A549 (cell line): ENCODE measurements at regions not wholly inside any gene's neighbourhood (a gene's known extent, or its start where the extent isn't known, plus 50 kb on each side); places are given as distances from the start of the nearest gene placed in this dataset.

Source experiments
- ATAC-seq, 2 experiments: fragments of 200-7000 bp in 1 of 2; fragments of >200 bp in 1 of 2; cut with Nextera tagmentation in 1 of 2; cut with Tn5 transposase in 1 of 2; 3 replicates each; pipeline versions ENCODE4 v1.8.0 to v1.9.1; 2018 to 2020; ENCODE audit warnings: mild to moderate bottlenecking in 1 of 2, moderate library complexity in 1 of 2
- CTCF ChIA-PET: fragments of 300-600 bp; sonication (Branson Sonifier 250); formaldehyde crosslinking; extraction: SDS; loops from one replicate; lab custom pipeline; 2021; ENCODE audit warnings: antibody characterized with exemption, inconsistent platforms; lab: Yijun Ruan, JAX
- POLR2A ChIA-PET: fragments of 350-600 bp; formaldehyde crosslinking; extraction: SDS; loops from one replicate; lab custom pipeline; 2021; ENCODE audit warnings: antibody characterized with exemption, inconsistent platforms; lab: Yijun Ruan, JAX
- DNase-seq, 2 experiments: peaks; one replicate each; pipeline versions ENCODE4 v3.0.0 to v3.0.0-alpha.2; 2011 to 2016; ENCODE audit warnings: low read depth in 1 of 2, low spot score in 1 of 2
- FAIRE-seq: peaks from 2 replicates; lab custom pipeline; 2011; peaks lifted over from hg19 to GRCh38; lab: Jason Lieb, UNC
- H3K27ac ChIP-seq, 2 experiments: fragments of >200 bp; sonication (Bioruptor Twin); formaldehyde crosslinking; 3 replicates each; pipeline ENCODE4 v1.5.1; 2016 to 2017
- H3K4me1 ChIP-seq: fragments of >200 bp; sonication (Bioruptor Twin); formaldehyde crosslinking; 3 replicates; pipeline ENCODE4 v1.6.1; 2016
- H3K4me2 ChIP-seq: fragments of >200 bp; sonication (Bioruptor Twin); formaldehyde crosslinking; 3 replicates; pipeline ENCODE4 v1.6.1; 2016
- H3K4me3 ChIP-seq: fragments of >200 bp; sonication (Bioruptor Twin); formaldehyde crosslinking; 3 replicates; pipeline ENCODE4 v1.5.1; 2016
- H3K9me3 ChIP-seq: fragments of >200 bp; sonication (Bioruptor Twin); formaldehyde crosslinking; 3 replicates; pipeline ENCODE4 v1.6.1; 2016
- BHLHE40 ChIP-seq: IDR thresholded peaks from 2 replicates; pipeline ENCODE4 v1.6.1; 2012; ENCODE audit warnings: low read depth, low read length, inconsistent platforms
- CBX2 ChIP-seq: fragments of 200-600 bp; sonication (generic); IDR thresholded peaks from 2 replicates; pipeline ENCODE4 v1.6.1; 2016; ENCODE audit warnings: low read depth, mild to moderate bottlenecking, borderline replicate concordance
- CBX8 ChIP-seq: fragments of 200-600 bp; sonication (generic); IDR thresholded peaks from 2 replicates; pipeline ENCODE4 v1.6.1; 2016
- CHD4 ChIP-seq: fragments of 200-600 bp; sonication (generic); IDR thresholded peaks from 2 replicates; pipeline ENCODE4 v1.6.1; 2016; ENCODE audit warnings: antibody characterized with exemption, mild to moderate bottlenecking, borderline replicate concordance
- EHMT2 ChIP-seq: fragments of 200-600 bp; sonication (generic); IDR thresholded peaks from 2 replicates; pipeline ENCODE4 v1.6.1; 2016; ENCODE audit warnings: antibody characterized with exemption, low read depth, mild to moderate bottlenecking, moderate library complexity
- FOSB ChIP-seq: fragments of 250-450 bp; sonication (Bioruptor Pico); IDR thresholded peaks from 2 replicates; pipeline ENCODE4 v1.5.0; 2020; ENCODE audit warnings: mild to moderate bottlenecking, moderate library complexity
- HDAC2 ChIP-seq: fragments of 200-600 bp; sonication (generic); IDR thresholded peaks from 2 replicates; pipeline ENCODE4 v1.6.1; 2016
- HEYL ChIP-seq: fragments of 250-450 bp; sonication (Bioruptor Pico); IDR thresholded peaks from 2 replicates; pipeline ENCODE4 v1.8.0; 2021; ENCODE audit warnings: mild to moderate bottlenecking, moderate library complexity
- HOXA7 ChIP-seq: fragments of 250-450 bp; sonication (Bioruptor Pico); IDR thresholded peaks from 2 replicates; pipeline ENCODE4 v1.5.0; 2020; ENCODE audit warnings: mild to moderate bottlenecking, moderate library complexity
- JUN ChIP-seq, 2 experiments: fragments of >200 bp; sonication (Bioruptor Twin); formaldehyde crosslinking; IDR thresholded peaks; 2 replicates in 1 of 2; 3 replicates in 1 of 2; pipeline ENCODE4 v1.6.1; 2016 to 2017
- JUNB ChIP-seq: fragments of >200 bp; sonication (Bioruptor Twin); formaldehyde crosslinking; IDR thresholded peaks from 2 replicates; pipeline ENCODE4 v1.6.1; 2016
- KDM1A ChIP-seq: fragments of 200-600 bp; sonication (generic); IDR thresholded peaks from 2 replicates; pipeline ENCODE4 v1.6.1; 2016; ENCODE audit warnings: low read depth, mild to moderate bottlenecking
- KDM5A ChIP-seq: fragments of 200-600 bp; sonication (generic); IDR thresholded peaks from 2 replicates; pipeline ENCODE4 v1.6.1; 2016; ENCODE audit warnings: antibody characterized with exemption, mild to moderate bottlenecking
- MYC ChIP-seq: IDR thresholded peaks from 2 replicates; pipeline ENCODE4 v1.6.1; 2012; ENCODE audit warnings: mild to moderate bottlenecking, inconsistent platforms, low read length, improper control_type of control experiment, borderline replicate concordance
- NPAS2 ChIP-seq: fragments of 250-450 bp; sonication (Bioruptor Pico); IDR thresholded peaks from 2 replicates; pipeline ENCODE4 v1.8.0; 2022; ENCODE audit warnings: mild to moderate bottlenecking, moderate library complexity, borderline replicate concordance
- PHF8 ChIP-seq: fragments of 200-600 bp; sonication (generic); IDR thresholded peaks from 2 replicates; pipeline ENCODE4 v1.6.1; 2016; ENCODE audit warnings: low read depth, mild to moderate bottlenecking, antibody characterized with exemption, moderate library complexity, borderline replicate concordance
- RCOR1 ChIP-seq: fragments of 150-350 bp; IDR thresholded peaks from 2 replicates; pipeline ENCODE4 v1.6.1; 2014; ENCODE audit warnings: antibody characterized with exemption, low read length, low read depth
- RFX5 ChIP-seq: fragments of 450-650 bp; IDR thresholded peaks from 2 replicates; pipeline ENCODE4 v1.7.1; 2014; ENCODE audit warnings: antibody characterized with exemption, mild to moderate bottlenecking, moderate library complexity
- TP53 ChIP-seq: fragments of 250-450 bp; sonication (Bioruptor Pico); IDR thresholded peaks from 2 replicates; pipeline ENCODE4 v1.5.0; 2021; ENCODE audit warnings: mild to moderate bottlenecking, moderate library complexity
- ZC3H11A ChIP-seq: fragments of 450-650 bp; IDR thresholded peaks from 2 replicates; pipeline ENCODE4 v1.6.1; 2014; ENCODE audit warnings: antibody characterized with exemption, mild to moderate bottlenecking
- ZNF302 ChIP-seq: fragments of 250-450 bp; sonication (Bioruptor Pico); IDR thresholded peaks from 2 replicates; pipeline ENCODE4 v1.9.0; 2021; ENCODE audit warnings: inconsistent platforms, mild to moderate bottlenecking, moderate library complexity
- WGBS: methylation state at CpG from one replicate; pipeline ENCODE4 v1.1.6; 2017; ENCODE audit errors: missing lambda C conversion rate; 5-methylcytosine and 5-hydroxymethylcytosine counted together
- TF ChIP-seq, protein P1 (sequence below): IDR thresholded peaks from 2 replicates; pipeline ENCODE4 v1.6.1; 2012
- TF ChIP-seq, protein P2 (sequence below): fragments of 250-450 bp; sonication (Bioruptor Pico); IDR thresholded peaks from 2 replicates; pipeline ENCODE4 v1.5.0; 2021; ENCODE audit warnings: mild to moderate bottlenecking, moderate library complexity, borderline replicate concordance
- TF ChIP-seq, protein P3 (sequence below): fragments of >200 bp; sonication (Bioruptor Twin); formaldehyde crosslinking; IDR thresholded peaks from 3 replicates; pipeline ENCODE4 v1.5.1; 2016
- TF ChIP-seq, protein P4 (sequence below): fragments of >200 bp; sonication (Bioruptor Twin); formaldehyde crosslinking; IDR thresholded peaks from 2 replicates; pipeline ENCODE4 v1.6.1; 2016
- TF ChIP-seq, protein P5 (sequence below): IDR thresholded peaks from 2 replicates; pipeline ENCODE4 v1.6.1; 2012
- TF ChIP-seq, protein P6 (sequence below): IDR thresholded peaks from 2 replicates; pipeline ENCODE4 v1.6.1; 2012; ENCODE audit warnings: low read depth, borderline replicate concordance

DNA sequence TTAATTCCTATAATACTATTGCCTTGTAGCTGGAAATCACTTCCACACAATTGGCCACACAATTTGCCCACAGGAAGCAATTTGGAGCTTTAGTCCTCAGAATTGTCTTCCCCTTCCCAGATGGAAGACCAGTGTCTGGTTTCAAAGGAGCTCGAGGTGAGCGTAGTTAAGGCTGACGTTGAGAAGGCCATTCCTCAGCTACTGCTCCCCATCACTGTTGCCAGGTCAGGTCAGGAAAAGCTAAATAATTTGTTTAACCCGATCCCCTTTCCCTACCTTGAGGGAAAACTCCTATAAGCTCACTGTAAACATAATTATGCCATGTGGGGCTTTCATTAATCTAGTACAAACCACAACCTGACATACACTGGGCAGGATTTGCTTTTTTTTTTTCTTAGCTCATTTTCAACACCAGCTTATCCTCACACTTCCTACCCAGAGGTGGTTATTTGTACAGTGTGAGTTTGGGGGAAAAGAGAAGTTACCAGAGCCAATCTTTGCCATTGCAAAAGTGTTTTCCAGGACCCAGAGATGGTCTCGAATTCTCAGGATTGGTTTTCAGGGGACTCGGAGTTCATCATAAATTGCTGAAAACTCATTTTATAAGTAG, 242.7 kb downstream of the CLIC5 start:
- FAIRE-seq (no peak), DNase-seq (no peak), ATAC-seq (no peak)
- Histone ChIP-seq H3K4me3 (no peak overlapping the region), H3K4me2 (no peak overlapping the region), H3K4me1 (no peaks in the 10 kb centered on the region), H3K9me3 (no peaks in the 10 kb centered on the region), H3K27ac (no peak overlapping the region)
- ChIA-PET POLR2A (no interaction called here), CTCF (no interaction called here)
- TF ChIP-seq NPAS2 (CRISPR knock-in tag), result no peak
- TF ChIP-seq, protein P1, sequence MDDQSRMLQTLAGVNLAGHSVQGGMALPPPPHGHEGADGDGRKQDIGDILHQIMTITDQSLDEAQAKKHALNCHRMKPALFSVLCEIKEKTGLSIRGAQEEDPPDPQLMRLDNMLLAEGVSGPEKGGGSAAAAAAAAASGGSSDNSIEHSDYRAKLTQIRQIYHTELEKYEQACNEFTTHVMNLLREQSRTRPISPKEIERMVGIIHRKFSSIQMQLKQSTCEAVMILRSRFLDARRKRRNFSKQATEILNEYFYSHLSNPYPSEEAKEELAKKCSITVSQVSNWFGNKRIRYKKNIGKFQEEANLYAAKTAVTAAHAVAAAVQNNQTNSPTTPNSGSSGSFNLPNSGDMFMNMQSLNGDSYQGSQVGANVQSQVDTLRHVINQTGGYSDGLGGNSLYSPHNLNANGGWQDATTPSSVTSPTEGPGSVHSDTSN, result no peak
- no peak for TF ChIP-seq HOXA7 (CRISPR knock-in tag)
- TF ChIP-seq JUNB, result no peak
- TF ChIP-seq TP53 (CRISPR knock-in tag), result no peak
- TF ChIP-seq HDAC2, result no peak
- TF ChIP-seq, protein P2, sequence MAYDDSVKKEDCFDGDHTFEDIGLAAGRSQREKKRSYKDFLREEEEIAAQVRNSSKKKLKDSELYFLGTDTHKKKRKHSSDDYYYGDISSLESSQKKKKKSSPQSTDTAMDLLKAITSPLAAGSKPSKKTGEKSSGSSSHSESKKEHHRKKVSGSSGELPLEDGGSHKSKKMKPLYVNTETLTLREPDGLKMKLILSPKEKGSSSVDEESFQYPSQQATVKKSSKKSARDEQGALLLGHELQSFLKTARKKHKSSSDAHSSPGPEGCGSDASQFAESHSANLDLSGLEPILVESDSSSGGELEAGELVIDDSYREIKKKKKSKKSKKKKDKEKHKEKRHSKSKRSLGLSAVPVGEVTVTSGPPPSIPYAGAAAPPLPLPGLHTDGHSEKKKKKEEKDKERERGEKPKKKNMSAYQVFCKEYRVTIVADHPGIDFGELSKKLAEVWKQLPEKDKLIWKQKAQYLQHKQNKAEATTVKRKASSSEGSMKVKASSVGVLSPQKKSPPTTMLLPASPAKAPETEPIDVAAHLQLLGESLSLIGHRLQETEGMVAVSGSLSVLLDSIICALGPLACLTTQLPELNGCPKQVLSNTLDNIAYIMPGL (CRISPR knock-in tag), result no peak
- TF ChIP-seq BHLHE40, result no peak
- 22% methylated on average over 6 of the region's 6 CpGs for WGBS

DNA sequence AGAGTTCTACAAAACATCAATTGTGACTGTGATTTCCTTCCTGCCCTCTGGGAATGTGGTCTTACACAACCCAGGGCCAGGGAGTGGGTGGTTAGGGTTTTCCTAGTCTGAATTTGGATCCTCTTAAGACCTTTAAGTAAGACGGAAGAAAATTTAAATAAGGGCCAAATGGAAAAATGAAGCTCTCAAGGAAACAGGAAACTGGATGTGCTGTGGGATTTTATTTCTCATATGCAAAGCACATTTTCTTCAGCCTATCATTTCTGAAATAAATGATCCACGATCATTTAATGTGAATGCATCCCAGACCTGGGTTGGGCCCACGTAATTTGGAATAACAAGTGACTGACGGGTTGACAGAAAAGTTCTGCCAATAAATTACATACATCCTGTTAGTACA, 243.6 kb downstream of the CLIC5 start:
- FAIRE-seq (no peak), DNase-seq (no peak), ATAC-seq (no peak)
- no peaks in the 10 kb centered on the region for H3K9me3 ChIP-seq
- H3K4me3 ChIP-seq, result no peak overlapping the region
- ChIA-PET CTCF (no interaction called here), POLR2A (no interaction called here)
- TF ChIP-seq, protein P3, sequence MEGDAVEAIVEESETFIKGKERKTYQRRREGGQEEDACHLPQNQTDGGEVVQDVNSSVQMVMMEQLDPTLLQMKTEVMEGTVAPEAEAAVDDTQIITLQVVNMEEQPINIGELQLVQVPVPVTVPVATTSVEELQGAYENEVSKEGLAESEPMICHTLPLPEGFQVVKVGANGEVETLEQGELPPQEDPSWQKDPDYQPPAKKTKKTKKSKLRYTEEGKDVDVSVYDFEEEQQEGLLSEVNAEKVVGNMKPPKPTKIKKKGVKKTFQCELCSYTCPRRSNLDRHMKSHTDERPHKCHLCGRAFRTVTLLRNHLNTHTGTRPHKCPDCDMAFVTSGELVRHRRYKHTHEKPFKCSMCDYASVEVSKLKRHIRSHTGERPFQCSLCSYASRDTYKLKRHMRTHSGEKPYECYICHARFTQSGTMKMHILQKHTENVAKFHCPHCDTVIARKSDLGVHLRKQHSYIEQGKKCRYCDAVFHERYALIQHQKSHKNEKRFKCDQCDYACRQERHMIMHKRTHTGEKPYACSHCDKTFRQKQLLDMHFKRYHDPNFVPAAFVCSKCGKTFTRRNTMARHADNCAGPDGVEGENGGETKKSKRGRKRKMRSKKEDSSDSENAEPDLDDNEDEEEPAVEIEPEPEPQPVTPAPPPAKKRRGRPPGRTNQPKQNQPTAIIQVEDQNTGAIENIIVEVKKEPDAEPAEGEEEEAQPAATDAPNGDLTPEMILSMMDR, result no peak
- TF ChIP-seq HEYL (CRISPR knock-in tag), result no peak
- TF ChIP-seq CHD4, result no peak
- TF ChIP-seq RCOR1, result no peak
- no peak for TF ChIP-seq ZC3H11A
- TF ChIP-seq, protein P4, sequence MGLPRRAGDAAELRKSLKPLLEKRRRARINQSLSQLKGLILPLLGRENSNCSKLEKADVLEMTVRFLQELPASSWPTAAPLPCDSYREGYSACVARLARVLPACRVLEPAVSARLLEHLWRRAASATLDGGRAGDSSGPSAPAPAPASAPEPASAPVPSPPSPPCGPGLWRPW, result no peak
- no peak for TF ChIP-seq MYC
- no peak for TF ChIP-seq JUN (IDR thresholded peaks at IDR 0.05)
- no peak for TF ChIP-seq CBX2
- no peak for TF ChIP-seq JUNB
- H3K4me2 ChIP-seq, result no peak overlapping the region
- no peaks in the 10 kb centered on the region for H3K4me1 ChIP-seq
- 50% methylated on average over 4 of the region's 4 CpGs for WGBS
- no peak overlapping the region for H3K27ac ChIP-seq

DNA sequence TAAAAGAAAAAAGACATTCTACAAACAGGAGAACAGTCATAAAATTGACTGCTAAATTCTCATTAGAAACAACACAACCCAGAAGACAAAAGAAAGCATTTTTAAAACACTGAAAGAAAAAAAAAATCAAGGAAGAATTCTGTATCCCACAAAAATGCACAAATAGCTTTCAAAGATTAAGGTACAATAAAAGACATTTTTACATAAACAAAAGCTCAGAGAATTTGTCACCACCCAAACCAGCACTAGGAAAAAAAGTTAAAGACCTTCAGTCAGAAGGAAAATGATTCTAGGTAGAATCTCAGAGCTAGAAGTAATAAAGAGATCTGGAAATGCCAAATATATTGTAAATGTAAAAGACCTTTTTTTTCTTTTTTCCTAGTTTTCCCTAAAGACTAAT, 252.4 kb downstream of the CLIC5 start:
- no peaks in the 10 kb centered on the region for H3K4me1 ChIP-seq
- FAIRE-seq, result no peak
- ATAC-seq, result no peak
- no peak overlapping the region for H3K4me2 ChIP-seq
- ChIA-PET CTCF (no interaction called here), POLR2A (no interaction called here)
- H3K27ac ChIP-seq, result no peak overlapping the region
- H3K9me3 ChIP-seq, result no peaks in the 10 kb centered on the region; the same call in 2 of the 3 replicates
- DNase-seq, result no peak
- no peak overlapping the region for H3K4me3 ChIP-seq
- TF ChIP-seq, protein P1, result no peak
- TF ChIP-seq PHF8, result no peak
- TF ChIP-seq KDM1A, result no peak
- no peak for TF ChIP-seq KDM5A
- no peak for TF ChIP-seq EHMT2
- TF ChIP-seq RFX5, result no peak
- TF ChIP-seq CBX8, result no peak
- no peak for TF ChIP-seq FOSB (CRISPR knock-in tag)
- TF ChIP-seq ZNF302 (CRISPR knock-in tag), result no peak
- TF ChIP-seq, protein P5, sequence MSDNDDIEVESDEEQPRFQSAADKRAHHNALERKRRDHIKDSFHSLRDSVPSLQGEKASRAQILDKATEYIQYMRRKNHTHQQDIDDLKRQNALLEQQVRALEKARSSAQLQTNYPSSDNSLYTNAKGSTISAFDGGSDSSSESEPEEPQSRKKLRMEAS, result no peak
- TF ChIP-seq, protein P3, result no peak
- TF ChIP-seq, protein P6, sequence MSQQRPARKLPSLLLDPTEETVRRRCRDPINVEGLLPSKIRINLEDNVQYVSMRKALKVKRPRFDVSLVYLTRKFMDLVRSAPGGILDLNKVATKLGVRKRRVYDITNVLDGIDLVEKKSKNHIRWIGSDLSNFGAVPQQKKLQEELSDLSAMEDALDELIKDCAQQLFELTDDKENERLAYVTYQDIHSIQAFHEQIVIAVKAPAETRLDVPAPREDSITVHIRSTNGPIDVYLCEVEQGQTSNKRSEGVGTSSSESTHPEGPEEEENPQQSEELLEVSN, result no peak
